HG03103 (cell line): ENCODE measurements at regions not wholly inside any gene's neighbourhood (a gene's known extent, or its start where the extent isn't known, plus 50 kb on each side); places are given as distances from the start of the nearest gene placed in this dataset.
"Not testable (repeated sequence)": the region's sequence is repeated elsewhere in the genome, so short reads cannot be mapped to it uniquely, and the experiment has no call there.

Source experiments
- ATAC-seq: cut with Tn5 transposase; IDR thresholded peaks from one replicate; pipeline ENCODE4 v1.9.1; 2021; ENCODE audit warnings: low read depth; ENCODE audit not compliant: unreplicated experiment

DNA sequence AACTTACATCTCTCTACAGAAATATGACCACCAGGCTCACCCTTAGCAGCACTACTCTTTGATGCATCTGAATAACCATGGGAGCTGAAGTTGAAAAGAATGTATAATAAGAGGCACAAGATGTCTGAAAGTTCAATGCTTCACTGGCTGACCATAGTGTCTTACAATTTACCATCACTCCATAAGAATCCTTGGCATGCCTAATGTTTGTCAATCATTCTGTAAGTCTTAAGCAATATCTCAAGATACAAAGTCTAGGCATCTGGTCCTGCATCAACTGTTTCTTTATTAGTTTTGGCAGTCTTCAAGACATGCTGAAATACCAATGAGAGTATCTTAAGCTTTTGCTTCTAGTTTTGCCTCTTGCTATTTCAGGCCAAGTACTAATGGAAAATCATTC is 755.5 kb downstream of the STIM2 start:
- no peak for ATAC-seq

DNA sequence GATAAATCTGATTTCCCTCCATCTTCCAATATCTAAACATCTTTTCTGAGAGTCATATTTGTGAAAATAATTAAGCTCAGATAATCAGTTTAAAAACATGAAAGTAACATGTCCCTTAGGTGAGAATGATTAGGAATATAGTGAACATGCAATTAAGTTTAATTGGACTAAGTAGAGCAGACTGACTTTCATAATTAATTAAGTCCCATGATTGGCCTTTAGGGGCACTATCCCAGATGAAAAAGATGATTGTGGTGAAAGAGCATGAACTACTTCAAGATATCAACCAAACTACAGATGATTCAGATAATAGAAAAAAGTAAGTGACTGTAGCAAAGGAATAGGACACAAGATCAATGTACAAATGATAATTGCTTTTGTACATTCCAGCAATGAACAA is 758.8 kb downstream of the STIM2 start:
- ATAC-seq = no peak

GRCh38 chr4:27620886-27621285 is 760.2 kb downstream of the STIM2 start:
- no peak for ATAC-seq

DNA sequence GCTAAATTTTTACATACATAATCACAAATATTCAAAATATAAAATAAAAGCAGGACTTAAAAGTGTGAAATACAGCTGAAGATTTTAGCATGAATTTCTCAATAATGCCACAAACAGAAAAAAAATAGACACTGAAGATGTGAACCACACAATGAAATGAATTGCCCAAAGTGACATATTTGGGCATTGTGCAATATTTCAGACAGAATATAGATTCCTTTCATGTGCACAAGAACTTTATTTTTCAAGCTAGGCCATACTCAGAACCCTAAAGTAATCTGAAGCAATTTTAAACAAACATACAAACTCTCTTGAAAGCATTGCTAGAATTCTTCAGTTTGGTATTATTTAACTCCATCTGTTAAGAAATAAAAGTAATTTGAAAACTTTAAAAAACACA is 764.1 kb downstream of the STIM2 start:
- ATAC-seq = no peak

- no peak for ATAC-seq
These were observed 768.0 kb downstream of the STIM2 start for GRCh38 chr4:27628609-27629008.

DNA sequence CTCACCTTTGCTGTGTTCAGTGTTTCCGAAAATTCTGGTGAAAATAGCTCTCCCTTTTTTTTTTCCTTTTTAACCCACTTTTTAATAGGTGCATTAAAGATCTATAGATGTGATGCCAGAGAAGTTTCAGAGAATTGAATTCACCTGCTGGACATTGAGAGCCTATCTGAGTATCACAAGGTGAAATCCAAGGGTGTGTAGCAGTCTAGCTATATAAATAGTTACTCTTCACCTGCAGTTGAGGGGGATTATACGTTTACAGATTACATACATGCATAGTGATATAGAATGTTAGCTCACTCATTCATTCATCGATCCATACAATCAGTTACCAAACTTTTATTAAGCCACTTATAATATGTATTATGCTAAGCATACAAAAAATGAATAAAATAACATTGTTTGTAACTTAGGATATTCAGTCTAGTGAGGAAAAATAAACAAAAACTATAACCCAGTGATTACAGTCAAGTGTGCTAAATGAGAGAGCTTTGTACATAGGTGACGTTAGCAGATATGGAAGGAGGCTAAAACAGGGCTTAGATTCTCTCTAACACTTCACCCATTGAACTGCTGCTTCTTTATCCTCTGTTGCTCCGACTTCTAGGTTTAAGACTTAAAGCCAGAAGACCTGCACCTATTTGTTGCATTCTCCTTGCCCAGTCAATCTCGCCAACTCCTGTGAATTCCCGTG is 769.0 kb downstream of the STIM2 start:
- no peak for ATAC-seq

DNA sequence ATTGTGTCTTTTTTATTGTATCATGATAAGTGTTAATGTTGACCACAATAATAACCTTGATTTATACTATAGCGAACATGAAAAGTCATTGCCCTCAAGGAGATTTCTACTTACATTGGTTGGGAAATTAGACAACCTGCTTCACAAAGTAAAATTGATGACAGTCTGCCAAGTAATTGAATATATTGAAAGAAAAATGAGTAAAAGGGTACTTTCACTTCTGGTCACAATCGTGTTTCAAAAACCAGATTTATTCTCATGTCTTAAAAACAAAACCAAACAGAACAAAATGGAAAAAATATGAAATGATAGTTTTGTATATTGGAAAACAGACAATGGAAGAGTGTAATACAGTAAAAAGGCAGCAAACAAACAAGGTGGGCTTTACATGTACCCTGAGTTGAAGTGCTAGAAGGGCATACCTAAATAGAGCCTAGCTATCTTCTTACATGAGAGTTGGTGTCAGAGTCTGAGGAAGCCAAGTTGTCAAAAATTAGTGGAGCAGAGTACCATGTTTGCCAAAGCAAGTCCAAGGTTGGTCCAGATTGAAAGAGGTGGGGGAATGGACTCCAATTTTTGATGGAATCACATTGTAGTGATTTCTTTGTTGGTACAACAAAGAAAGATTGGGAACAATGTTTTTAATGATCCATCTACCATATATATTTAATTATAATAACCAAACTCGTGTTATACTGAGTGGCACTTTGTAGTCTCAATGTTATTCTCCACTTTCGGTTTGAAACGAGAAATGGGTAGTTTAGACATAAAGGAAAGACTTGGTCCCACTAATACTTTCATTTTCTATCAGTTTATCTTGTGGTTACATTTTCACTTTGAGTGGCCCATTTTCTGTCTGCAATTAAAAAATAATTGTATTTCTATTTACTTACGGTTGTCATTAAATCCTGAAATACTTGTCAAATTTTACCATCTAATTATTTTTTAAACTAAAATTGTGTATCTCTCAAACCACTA is 775.6 kb downstream of the STIM2 start:
- ATAC-seq = peak; percentile 67

GRCh38 chr4:27638163-27638915 is 777.7 kb downstream of the STIM2 start:
- ATAC-seq = no peak

DNA sequence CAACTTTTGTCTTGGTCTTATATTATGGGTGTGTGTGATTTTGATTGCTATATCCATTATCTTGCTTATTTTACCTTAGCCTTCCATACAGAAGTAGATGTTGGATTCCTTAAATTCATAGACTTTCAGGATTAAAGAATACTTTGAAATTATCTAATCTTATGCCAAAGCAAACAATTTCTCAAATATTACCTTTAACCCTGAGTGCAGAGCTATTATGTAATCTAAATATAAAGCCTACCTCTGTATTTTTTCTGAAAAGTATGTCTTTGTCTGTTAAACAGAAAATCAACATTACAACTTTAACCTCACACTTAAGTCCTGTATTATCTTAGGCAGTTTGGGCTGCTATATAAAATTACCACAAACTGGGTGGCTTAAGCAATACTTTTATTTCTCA is 782.5 kb downstream of the STIM2 start:
- ATAC-seq = no peak

DNA sequence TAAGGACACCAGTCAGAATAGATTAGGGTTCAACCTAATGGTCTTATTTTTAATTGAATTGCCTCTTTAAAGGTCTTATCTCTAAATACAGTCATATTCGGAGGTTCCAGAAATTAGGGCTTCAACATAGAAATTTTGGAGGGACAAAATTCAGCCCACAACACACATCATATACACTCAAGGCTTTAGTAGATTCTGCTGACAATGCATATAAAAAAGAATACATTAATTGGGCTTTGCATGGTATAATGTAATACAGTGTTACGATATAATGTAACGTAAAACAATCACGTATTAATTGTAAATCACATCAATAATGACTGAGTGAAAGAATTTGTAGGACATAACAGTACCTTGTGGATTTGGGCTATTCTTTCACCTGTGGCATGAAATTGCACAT is 787.8 kb downstream of the STIM2 start:
- ATAC-seq = no peak

DNA sequence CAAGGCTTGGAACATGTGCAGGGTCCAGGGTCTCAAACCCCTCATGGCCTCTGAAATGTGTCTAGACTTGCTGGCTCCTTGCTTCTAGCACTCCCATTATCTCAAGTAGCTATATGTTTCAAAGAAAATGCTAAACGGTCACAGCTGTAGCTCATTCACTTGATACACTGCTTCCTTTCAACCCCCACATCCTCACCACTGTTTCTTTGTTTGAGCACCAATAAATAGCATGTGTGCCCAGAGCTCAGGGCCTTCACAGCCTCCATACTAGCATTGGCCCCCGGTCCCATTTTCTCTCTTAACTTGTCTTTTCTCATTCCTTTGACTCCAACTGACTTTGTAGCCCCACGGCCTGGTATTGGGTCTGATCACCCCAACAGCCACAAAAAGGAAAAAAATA is 801.8 kb downstream of the STIM2 start:
- no peak for ATAC-seq

DNA sequence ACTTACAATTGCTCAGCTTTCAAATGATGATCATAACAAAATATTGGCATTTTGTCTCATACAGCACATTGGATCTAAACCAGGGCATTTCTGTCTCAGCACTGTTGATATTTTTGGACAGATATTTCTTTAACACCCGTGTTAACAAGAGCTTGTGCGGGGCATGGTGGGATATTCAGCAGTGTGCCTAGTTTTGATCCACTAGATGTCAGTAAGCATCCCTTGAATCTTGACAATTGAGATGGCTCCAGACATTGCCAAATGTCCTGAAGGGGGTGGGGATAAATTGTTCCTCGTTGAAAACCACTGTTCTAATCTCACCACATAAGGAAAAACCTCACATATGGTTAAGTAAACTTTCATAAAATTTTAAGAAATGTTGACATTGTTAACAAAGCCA is 806.3 kb downstream of the STIM2 start:
- no peak for ATAC-seq

- no peak for ATAC-seq
These were observed 807.4 kb downstream of the STIM2 start for GRCh38 chr4:27668001-27668400.

GRCh38 chr4:27678027-27678426 is 817.4 kb downstream of the STIM2 start:
- no peak for ATAC-seq

GRCh38 chr4:27684610-27685011 is 824.0 kb downstream of the STIM2 start:
- peak; percentile 97 for ATAC-seq

DNA sequence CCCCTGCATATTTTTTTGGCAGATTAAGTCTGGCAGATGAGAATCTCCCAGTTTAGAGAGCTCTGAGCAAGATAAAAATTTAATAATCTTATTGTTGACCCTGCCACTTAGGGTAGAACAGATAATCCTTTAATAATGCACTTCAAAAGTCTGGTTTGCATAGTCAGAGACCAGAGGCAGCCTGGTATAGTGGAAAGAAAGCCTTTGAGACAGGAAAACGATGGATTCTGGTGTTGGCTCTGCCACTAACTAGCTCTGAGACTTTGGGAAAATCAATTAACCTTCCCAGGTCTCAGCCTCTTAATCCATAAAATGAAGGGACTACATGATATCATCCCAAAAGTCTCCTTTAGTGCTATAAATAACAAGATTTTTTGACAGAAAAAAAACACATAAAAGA is 824.5 kb downstream of the STIM2 start:
- ATAC-seq = no peak

DNA sequence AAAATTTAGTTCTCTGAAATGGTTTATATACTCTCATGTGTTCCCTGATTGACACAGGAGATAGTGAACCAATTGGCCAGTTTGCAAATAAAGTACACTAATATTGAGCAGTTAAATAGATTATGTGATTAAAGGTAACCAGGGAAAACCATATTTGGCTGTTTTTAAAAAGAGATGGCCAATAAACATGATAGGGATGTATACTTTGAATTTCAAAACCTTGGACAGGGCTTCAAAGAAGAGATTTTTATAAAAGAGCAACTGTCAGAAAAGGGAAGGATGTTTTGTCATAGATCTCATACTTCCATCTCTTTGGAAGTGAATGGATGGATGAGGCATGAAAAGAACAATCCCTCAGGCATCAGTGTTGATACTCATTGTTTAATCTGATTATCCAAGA is 825.3 kb downstream of the STIM2 start:
- ATAC-seq = no peak

DNA sequence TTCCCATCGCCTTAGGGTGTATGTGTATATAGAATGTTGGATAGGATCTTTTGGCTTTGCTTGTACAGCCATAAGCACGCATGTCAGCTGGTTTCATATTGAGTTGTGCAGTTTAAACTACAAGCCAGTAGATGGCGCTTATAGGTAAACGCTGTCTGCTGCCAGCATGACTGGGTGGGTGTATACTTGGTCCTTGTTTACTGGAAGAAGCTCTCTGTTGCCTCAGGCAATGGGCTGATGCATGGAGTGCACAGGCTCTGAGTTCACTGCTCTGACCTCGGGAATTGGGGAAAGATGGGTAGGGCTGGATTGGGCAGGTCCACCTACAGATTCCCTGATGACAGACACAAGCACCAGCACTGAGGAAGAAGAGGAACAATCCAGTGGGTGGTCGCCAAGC is 831.5 kb downstream of the STIM2 start:
- ATAC-seq = peak; percentile 89

DNA sequence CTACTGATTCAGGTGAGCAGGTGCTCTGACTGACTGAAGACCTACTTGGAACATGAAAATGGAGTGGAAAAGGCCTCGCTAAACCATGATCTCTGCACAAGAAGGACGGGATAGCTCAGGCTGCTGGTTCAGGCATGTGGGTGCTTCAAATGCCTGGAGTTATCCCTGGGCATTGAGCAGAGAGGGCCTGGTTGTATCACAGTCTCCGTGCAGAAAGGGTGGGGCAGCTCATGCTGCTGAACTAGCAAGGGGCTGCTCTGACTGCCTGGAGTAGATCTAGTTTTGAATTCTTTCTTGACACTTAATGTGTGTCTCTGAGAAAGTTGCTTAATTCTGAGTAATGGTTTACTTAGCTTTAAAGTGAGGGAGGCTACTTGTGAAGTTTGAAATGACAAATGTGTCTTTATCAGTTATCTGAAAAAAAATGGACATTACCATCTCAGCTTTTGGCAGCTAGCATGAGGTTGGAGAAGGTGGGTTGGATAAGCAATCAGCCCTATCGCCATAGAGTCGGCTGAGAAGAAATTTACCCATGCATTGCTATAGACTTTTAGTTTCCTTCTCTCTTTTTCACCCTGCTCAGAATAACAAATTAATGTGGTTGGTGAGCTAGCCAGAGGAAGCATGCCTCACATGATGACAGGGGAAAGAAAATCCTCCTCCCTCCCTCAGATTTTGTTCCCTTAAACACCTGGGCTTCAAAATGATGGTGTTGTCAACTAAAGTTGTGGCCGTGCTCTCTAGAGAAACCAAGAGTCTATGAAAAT is 832.4 kb downstream of the STIM2 start:
- ATAC-seq = no peak

GRCh38 chr4:27696257-27696656 is 835.6 kb downstream of the STIM2 start:
- not testable (repeated sequence) for ATAC-seq
